ENCODE measurements at regions not wholly inside any gene's neighbourhood (a gene's known extent, or its start where the extent isn't known, plus 50 kb on each side); places are given as distances from the start of the nearest gene placed in this dataset.

GRCh38 chr3:110133971-110134370, 796.6 kb upstream of the DPPA4 start:
- TF ChIP-seq SRSF9 (IDR thresholded peaks at IDR 0.05; ENCODE audit: borderline replicate concordance, low read depth, low read length) (no peak), TEAD4 (IDR thresholded peaks at IDR 0.05; ENCODE audit: low read length) (no peak), TEAD4 (CRISPR knock-in tag; IDR thresholded peaks at IDR 0.05; ENCODE audit: borderline replicate concordance) (no peak), NFIC (IDR thresholded peaks at IDR 0.05) (no peak), EZH2 (IDR thresholded peaks at IDR 0.05; ENCODE audit: borderline replicate concordance, low read depth, low read length) (no peak), EP300 (IDR thresholded peaks at IDR 0.05; ENCODE audit: low read length) (no peak), CTCF (IDR thresholded peaks at IDR 0.05 in 2 of 3, conservative IDR thresholded peaks at IDR 0.05 in 1 of 3; ENCODE audit: insufficient read depth in 2 of 3, low read depth in 1 of 3, low read length in 3 of 3) (no peak)

All from K562 (cell line).